Smooth muscle cell (in vitro differentiated cells): ENCODE measurements at regions not wholly inside any gene's neighbourhood (a gene's known extent, or its start where the extent isn't known, plus 50 kb on each side); places are given as distances from the start of the nearest gene placed in this dataset.
"Not testable (repeated sequence)": the region's sequence is repeated elsewhere in the genome, so short reads cannot be mapped to it uniquely, and the experiment has no call there.

Source experiments
- DNase-seq: peaks from one replicate; lab custom pipeline; 2025; ENCODE audit not compliant: unreplicated experiment; lab: John Stamatoyannopoulos, UW
- H2AFZ ChIP-seq: fragments of 200-600 bp; sonication (generic); 2 replicates; pipeline ENCODE4 v1.6.0; 2016; ENCODE audit warnings: antibody characterized with exemption, low read depth, mild to moderate bottlenecking
- H3F3A ChIP-seq: fragments of 200-600 bp; sonication (generic); 2 replicates; pipeline ENCODE4 v1.6.0; 2017; ENCODE audit warnings: antibody characterized with exemption, low read depth
- H3K27ac ChIP-seq: fragments of 200-600 bp; sonication (generic); 2 replicates; pipeline ENCODE4 v1.5.1; 2016; ENCODE audit warnings: low read depth, mild to moderate bottlenecking
- H3K27me3 ChIP-seq: fragments of 200-600 bp; sonication (generic); 2 replicates; pipeline ENCODE4 v1.6.1; 2016; ENCODE audit warnings: low read depth, mild to moderate bottlenecking
- H3K36me3 ChIP-seq: fragments of 200-600 bp; sonication (generic); 2 replicates; pipeline ENCODE4 v1.5.1; 2016; ENCODE audit warnings: low read depth
- H3K4me1 ChIP-seq: fragments of 200-600 bp; sonication (generic); 2 replicates; pipeline ENCODE4 v1.5.1; 2016; ENCODE audit warnings: low read depth
- H3K4me2 ChIP-seq: fragments of 200-600 bp; sonication (generic); 2 replicates; pipeline ENCODE4 v1.6.0; 2016; ENCODE audit warnings: mild to moderate bottlenecking
- H3K4me3 ChIP-seq: fragments of 200-600 bp; sonication (generic); 2 replicates; pipeline ENCODE4 v1.5.1; 2016; ENCODE audit warnings: mild to moderate bottlenecking
- H3K79me2 ChIP-seq: fragments of 200-600 bp; sonication (generic); 2 replicates; pipeline ENCODE4 v1.6.0; 2016; ENCODE audit warnings: low read depth, mild to moderate bottlenecking
- H3K9ac ChIP-seq: fragments of 200-600 bp; sonication (generic); 2 replicates; pipeline ENCODE4 v1.6.0; 2016; ENCODE audit warnings: low read depth
- H3K9me3 ChIP-seq: fragments of 200-600 bp; sonication (generic); replicated peaks from 2 replicates; pipeline ENCODE4 v1.5.1; 2016; ENCODE audit warnings: low read depth
- H4K20me1 ChIP-seq: fragments of 200-600 bp; sonication (generic); 2 replicates; pipeline ENCODE4 v1.6.0; 2016; ENCODE audit warnings: low read depth
- CTCF ChIP-seq: fragments of 200-600 bp; sonication (generic); IDR thresholded peaks from 2 replicates; pipeline ENCODE4 v1.5.1; 2017; ENCODE audit warnings: borderline replicate concordance, mild to moderate bottlenecking, antibody characterized with exemption; ENCODE audit not compliant: insufficient read depth, poor library complexity, severe bottlenecking
- WGBS: methylation state at CpG from one replicate; pipeline ENCODE4 v1.1.7; 2016; ENCODE audit warnings: low lambda C conversion rate; 5-methylcytosine and 5-hydroxymethylcytosine counted together

DNA sequence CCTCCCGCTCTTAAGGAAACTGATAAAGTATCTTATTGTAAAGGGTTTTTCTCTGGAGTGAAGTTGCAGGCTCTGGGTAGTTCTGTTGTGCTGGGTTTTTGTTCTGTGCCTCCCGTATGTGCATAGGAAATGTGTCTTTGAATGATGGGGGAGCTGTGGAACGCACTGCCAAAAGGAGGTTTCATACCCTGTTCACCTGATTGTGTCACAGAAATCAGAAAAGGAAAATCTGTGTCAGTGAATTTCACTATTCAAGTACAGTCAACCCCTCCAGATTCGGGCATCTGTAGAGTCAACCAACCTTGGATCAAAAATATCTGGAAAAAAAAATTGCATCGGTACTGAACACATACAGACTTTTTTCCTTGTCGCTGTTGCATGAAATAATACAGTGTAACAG, 127.8 kb downstream of the MRPL57 start:
- no peak overlapping the region for H3K4me3 ChIP-seq
- H3K4me2 ChIP-seq: no peak overlapping the region
- no peaks in the 10 kb centered on the region for H3K27me3 ChIP-seq
- H3K27ac ChIP-seq: no peak overlapping the region
- H3K9me3 ChIP-seq: no peaks in the 10 kb centered on the region
- H3K4me1 ChIP-seq: no peaks in the 10 kb centered on the region
- no peak overlapping the region for H3K9ac ChIP-seq
- no peak for TF ChIP-seq CTCF
- H3K36me3 ChIP-seq: no peaks in the 10 kb centered on the region
- H4K20me1 ChIP-seq: no peaks in the 10 kb centered on the region
- H2AFZ ChIP-seq: no peak overlapping the region
- no peak for DNase-seq
- peaks cover 15% of the 10 kb centered on the region for H3K79me2 ChIP-seq
- H3F3A ChIP-seq: no peaks in the 10 kb centered on the region
- 95% methylated on average over 6 of the region's 6 CpGs for WGBS

GRCh38 chr13:21306300-21307073, 130.0 kb downstream of the MRPL57 start:
- not testable (repeated sequence) for H2AFZ ChIP-seq, H3K4me1 ChIP-seq, DNase-seq, H3K79me2 ChIP-seq, H3K27ac ChIP-seq, H4K20me1 ChIP-seq, H3K9ac ChIP-seq, H3K27me3 ChIP-seq, H3K4me3 ChIP-seq, H3K36me3 ChIP-seq, H3K4me2 ChIP-seq, H3K9me3 ChIP-seq, H3F3A ChIP-seq
- WGBS: 90% methylated on average over 12 of the region's 12 CpGs

GRCh38 chr13:21307158-21307557, 130.7 kb downstream of the MRPL57 start:
- DNase-seq, H3K36me3 ChIP-seq, H3K4me1 ChIP-seq, H3K9ac ChIP-seq, H3K4me3 ChIP-seq, H3K9me3 ChIP-seq, H4K20me1 ChIP-seq, H3K27me3 ChIP-seq, H3F3A ChIP-seq, H3K79me2 ChIP-seq, H3K27ac ChIP-seq, H2AFZ ChIP-seq, H3K4me2 ChIP-seq: not testable (repeated sequence)
- 96% methylated on average over 11 of the region's 12 CpGs for WGBS

DNA sequence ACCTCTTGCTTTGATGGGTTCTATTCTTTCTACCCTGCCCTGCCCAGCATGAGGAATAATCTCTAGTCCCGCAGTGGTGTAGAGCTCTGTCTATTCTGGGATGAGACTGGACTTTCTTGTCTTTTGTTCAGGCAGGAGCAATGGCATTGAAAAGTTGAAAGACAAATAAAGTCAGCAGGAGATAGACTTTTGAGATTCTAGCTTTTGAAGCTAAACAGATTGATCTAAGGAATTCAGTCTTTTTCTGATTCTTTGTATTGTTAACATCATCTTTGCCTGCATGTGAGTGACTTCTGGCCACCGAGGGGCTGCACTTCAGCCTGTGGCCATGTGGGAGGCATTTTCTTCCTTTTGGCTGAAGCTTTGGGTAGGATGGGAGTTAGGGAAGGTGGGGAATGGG, 132.4 kb downstream of the MRPL57 start:
- Histone ChIP-seq H3K79me2 (no peaks in the 10 kb centered on the region), H3K27ac (no peak overlapping the region), H3K4me3 (no peak overlapping the region), H3K9me3 (no peaks in the 10 kb centered on the region), H3F3A (no peaks in the 10 kb centered on the region), H3K4me1 (no peaks in the 10 kb centered on the region), H3K9ac (no peak overlapping the region), H3K4me2 (no peak overlapping the region), H3K27me3 (no peaks in the 10 kb centered on the region), H2AFZ (no peak overlapping the region), H3K36me3 (no peaks in the 10 kb centered on the region), H4K20me1 (no peaks in the 10 kb centered on the region)
- no peak for TF ChIP-seq CTCF
- DNase-seq: no peak
- WGBS: 94% methylated on average over 2 of the region's 2 CpGs
